ENCODE measurements at regions not wholly inside any gene's neighbourhood (a gene's known extent, or its start where the extent isn't known, plus 50 kb on each side); places are given as distances from the start of the nearest gene placed in this dataset.

DNA sequence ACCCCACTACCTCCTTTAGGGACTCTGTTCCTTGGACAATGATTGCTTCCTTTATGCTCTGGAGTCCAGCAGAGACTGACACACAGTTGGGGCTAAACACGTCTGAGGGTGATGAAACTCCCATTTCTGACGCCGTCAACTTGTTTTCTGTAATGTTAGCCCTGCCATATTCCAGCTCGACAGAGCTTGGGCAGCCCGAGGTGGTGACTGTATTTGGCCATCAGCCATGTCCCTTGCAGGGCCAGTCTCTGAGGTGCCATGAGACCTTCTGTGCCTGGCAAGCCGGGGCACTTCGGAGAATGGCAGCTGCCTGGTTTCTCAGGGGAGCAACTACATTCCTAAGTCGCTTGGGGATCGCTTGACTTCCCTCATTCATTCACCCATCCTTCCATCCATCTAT, 278.9 kb upstream of the TNRC6C start:
- TF ChIP-seq, protein P1, sequence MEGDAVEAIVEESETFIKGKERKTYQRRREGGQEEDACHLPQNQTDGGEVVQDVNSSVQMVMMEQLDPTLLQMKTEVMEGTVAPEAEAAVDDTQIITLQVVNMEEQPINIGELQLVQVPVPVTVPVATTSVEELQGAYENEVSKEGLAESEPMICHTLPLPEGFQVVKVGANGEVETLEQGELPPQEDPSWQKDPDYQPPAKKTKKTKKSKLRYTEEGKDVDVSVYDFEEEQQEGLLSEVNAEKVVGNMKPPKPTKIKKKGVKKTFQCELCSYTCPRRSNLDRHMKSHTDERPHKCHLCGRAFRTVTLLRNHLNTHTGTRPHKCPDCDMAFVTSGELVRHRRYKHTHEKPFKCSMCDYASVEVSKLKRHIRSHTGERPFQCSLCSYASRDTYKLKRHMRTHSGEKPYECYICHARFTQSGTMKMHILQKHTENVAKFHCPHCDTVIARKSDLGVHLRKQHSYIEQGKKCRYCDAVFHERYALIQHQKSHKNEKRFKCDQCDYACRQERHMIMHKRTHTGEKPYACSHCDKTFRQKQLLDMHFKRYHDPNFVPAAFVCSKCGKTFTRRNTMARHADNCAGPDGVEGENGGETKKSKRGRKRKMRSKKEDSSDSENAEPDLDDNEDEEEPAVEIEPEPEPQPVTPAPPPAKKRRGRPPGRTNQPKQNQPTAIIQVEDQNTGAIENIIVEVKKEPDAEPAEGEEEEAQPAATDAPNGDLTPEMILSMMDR (IDR thresholded peaks at IDR 0.05; ENCODE audit: insufficient read depth, low read length, poor library complexity, severe bottlenecking) = no peak
- no peak for TF ChIP-seq EZH2phosphoT487 (conservative IDR thresholded peaks at IDR 0.05; ENCODE audit: low read length)
